CD4-positive, CD25-positive, alpha-beta regulatory T cell (primary cell): ENCODE measurements at regions not wholly inside any gene's neighbourhood (a gene's known extent, or its start where the extent isn't known, plus 50 kb on each side); places are given as distances from the start of the nearest gene placed in this dataset.

Experiments
- ATAC-seq, 2 donors: fragments of 150-1000 bp; cut with Tn5 transposase; one replicate each; pipeline ENCODE4 v1.10.0; 2021; ENCODE audit warnings: low read depth in 2 of 2, moderate number of reproducible peaks in 2 of 2, moderate library complexity in 1 of 2
- DNase-seq, 3 donors: peaks; one replicate each; pipeline versions ENCODE4 v3.0.0 to v3.0.0-alpha.2; 2012 to 2022; ENCODE audit warnings: mixed read lengths in 1 of 3
- H3K27ac ChIP-seq: one replicate; pipeline ENCODE4 v1.7.0; 2013; ENCODE audit warnings: mild to moderate bottlenecking, low read length; ENCODE audit not compliant: insufficient read depth, poor library complexity, severe bottlenecking
- H3K27me3 ChIP-seq: one replicate; pipeline ENCODE4 v1.7.0; 2013; ENCODE audit warnings: low read length; ENCODE audit not compliant: control insufficient read depth, insufficient read depth
- H3K36me3 ChIP-seq: one replicate; pipeline ENCODE4 v1.7.0; 2013; ENCODE audit warnings: mild to moderate bottlenecking, low read length, moderate library complexity; ENCODE audit not compliant: control insufficient read depth, insufficient read depth
- H3K4me1 ChIP-seq: 2 replicates; pipeline ENCODE4 v1.7.0; 2013; ENCODE audit warnings: mild to moderate bottlenecking, low read length; ENCODE audit not compliant: insufficient read depth, control insufficient read depth, poor library complexity, severe bottlenecking
- H3K4me3 ChIP-seq: one replicate; pipeline ENCODE4 v1.7.0; 2013; ENCODE audit warnings: low read depth, mild to moderate bottlenecking, low read length, moderate library complexity
- H3K9me3 ChIP-seq, 2 experiments: 1 replicate in 1 of 2; 2 replicates in 1 of 2; pipeline ENCODE4 v1.7.0; 2013; ENCODE audit warnings: low read length in 2 of 2, mild to moderate bottlenecking in 1 of 2, moderate library complexity in 1 of 2; ENCODE audit not compliant: control insufficient read depth in 2 of 2
- H3K27ac Mint-ChIP-seq, 3 donors: one replicate each; pipeline ENCODE4 v1.8.0; 2020 to 2022; ENCODE audit warnings: mild to moderate bottlenecking in 3 of 3, mixed read lengths in 3 of 3, moderate library complexity in 2 of 3
- H3K27me3 Mint-ChIP-seq: one replicate; pipeline ENCODE4 v1.8.0; 2022; ENCODE audit warnings: mild to moderate bottlenecking, mixed read lengths
- H3K36me3 Mint-ChIP-seq: one replicate; pipeline ENCODE4 v1.8.0; 2020; ENCODE audit warnings: mixed read lengths
- H3K4me1 Mint-ChIP-seq, 4 donors: one replicate each; pipeline ENCODE4 v1.8.0; 2020 to 2022; ENCODE audit warnings: mixed read lengths in 4 of 4, mild to moderate bottlenecking in 1 of 4
- H3K4me3 Mint-ChIP-seq, 4 donors: one replicate each; pipeline ENCODE4 v1.8.0; 2020 to 2022; ENCODE audit warnings: mild to moderate bottlenecking in 4 of 4, mixed read lengths in 4 of 4, moderate library complexity in 3 of 4
- H3K9me3 Mint-ChIP-seq, 7 donors: one replicate each; pipeline ENCODE4 v1.8.0; 2020 to 2022; ENCODE audit warnings: mixed read lengths in 7 of 7, mild to moderate bottlenecking in 3 of 7, moderate library complexity in 2 of 7

GRCh38 chr18:47549021-47549540 lies 297.6 kb upstream of the SKOR2 start:
- Mint-ChIP-seq H3K4me1 (no peaks in the 10 kb centered on the region), H3K9me3 (no peaks in the 10 kb centered on the region), H3K27ac (no peak overlapping the region), H3K27me3 (no peaks in the 10 kb centered on the region), H3K36me3 (no peaks in the 10 kb centered on the region), H3K4me3 (no peak overlapping the region)
- ATAC-seq (no peak), DNase-seq (no peak)
- no peaks in the 10 kb centered on the region for H3K4me1 ChIP-seq
- H3K27me3 ChIP-seq = no peaks in the 10 kb centered on the region
- H3K4me3 ChIP-seq = no peak overlapping the region
- no peaks in the 10 kb centered on the region for H3K9me3 ChIP-seq
- no peak overlapping the region for H3K27ac ChIP-seq
- H3K36me3 ChIP-seq = no peaks in the 10 kb centered on the region

GRCh38 chr18:47547539-47548202 lies 296.2 kb upstream of the SKOR2 start:
- Histone ChIP-seq H3K36me3 (no peaks in the 10 kb centered on the region), H3K27ac (no peak overlapping the region), H3K4me3 (no peak overlapping the region), H3K4me1 (no peaks in the 10 kb centered on the region), H3K9me3 (no peaks in the 10 kb centered on the region), H3K27me3 (no peaks in the 10 kb centered on the region)
- Mint-ChIP-seq H3K4me3 (no peak overlapping the region), H3K27ac (no peak overlapping the region), H3K9me3 (no peaks in the 10 kb centered on the region), H3K27me3 (no peaks in the 10 kb centered on the region), H3K4me1 (no peaks in the 10 kb centered on the region), H3K36me3 (no peaks in the 10 kb centered on the region)
- no peak for DNase-seq
- no peak for ATAC-seq

- no peaks in the 10 kb centered on the region for H3K27me3 ChIP-seq
- Mint-ChIP-seq H3K4me3 (no peak overlapping the region), H3K9me3 (peaks cover 0 to 3% (median 0%) of the 10 kb centered on the region in 7 donors), H3K36me3 (no peaks in the 10 kb centered on the region), H3K27ac (no peak overlapping the region), H3K27me3 (no peaks in the 10 kb centered on the region), H3K4me1 (no peaks in the 10 kb centered on the region)
- DNase-seq = no peak
- ATAC-seq = no peak
- no peaks in the 10 kb centered on the region for H3K36me3 ChIP-seq
- no peak overlapping the region for H3K4me3 ChIP-seq
- H3K27ac ChIP-seq = no peak overlapping the region
- H3K9me3 ChIP-seq = no peaks in the 10 kb centered on the region
- H3K4me1 ChIP-seq = no peaks in the 10 kb centered on the region
These were observed 294.2 kb upstream of the SKOR2 start for GRCh38 chr18:47545613-47546012.

DNA sequence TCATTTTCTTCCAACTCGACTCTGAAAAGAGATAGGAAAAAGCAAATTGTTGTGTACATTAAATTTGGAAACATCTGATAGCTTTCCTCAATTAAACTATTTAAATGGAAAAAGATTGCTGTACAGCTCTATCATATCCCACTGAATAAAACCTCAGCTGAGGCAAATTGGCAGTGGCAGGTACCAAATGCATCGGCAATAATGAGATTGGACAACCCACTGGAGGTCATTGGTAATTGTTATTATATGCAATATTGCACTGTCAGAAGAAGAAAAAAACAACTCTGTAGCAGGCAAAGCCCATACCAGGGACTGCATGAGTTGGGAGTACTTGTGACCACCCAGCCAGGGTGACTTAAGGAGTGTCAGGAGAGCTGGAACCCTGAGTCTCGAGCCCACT lies 291.6 kb upstream of the SKOR2 start:
- Histone ChIP-seq H3K9me3 (no peaks in the 10 kb centered on the region), H3K36me3 (no peaks in the 10 kb centered on the region), H3K27ac (no peak overlapping the region), H3K4me1 (no peaks in the 10 kb centered on the region), H3K27me3 (no peaks in the 10 kb centered on the region), H3K4me3 (no peak overlapping the region)
- H3K27ac Mint-ChIP-seq = no peak overlapping the region
- H3K27me3 Mint-ChIP-seq = no peaks in the 10 kb centered on the region
- no peak for ATAC-seq
- H3K36me3 Mint-ChIP-seq = no peaks in the 10 kb centered on the region
- no peak overlapping the region for H3K4me3 Mint-ChIP-seq
- H3K9me3 Mint-ChIP-seq = peaks cover 0 to 3% (median 0%) of the 10 kb centered on the region in 7 donors
- no peaks in the 10 kb centered on the region for H3K4me1 Mint-ChIP-seq
- DNase-seq = no peak

DNA sequence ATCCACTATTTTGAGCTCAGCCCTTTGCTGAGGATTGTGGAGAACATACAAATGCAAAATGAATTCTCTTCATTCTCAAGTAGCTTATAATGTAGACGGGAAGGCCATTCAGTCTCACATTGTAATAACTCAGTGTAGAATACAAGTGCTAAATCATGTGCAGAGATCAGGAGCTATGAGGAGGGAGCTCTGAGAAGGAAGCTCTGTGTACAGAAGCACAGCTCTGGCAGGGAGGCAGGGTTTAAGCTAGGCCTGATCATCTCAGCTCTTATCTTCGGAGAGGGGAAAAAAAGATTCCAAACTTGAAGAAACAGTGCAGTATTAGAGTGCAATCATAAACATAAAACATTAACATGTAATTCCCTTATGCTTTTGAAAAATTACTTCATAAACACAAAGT lies 291.1 kb upstream of the SKOR2 start:
- Mint-ChIP-seq H3K36me3 (no peaks in the 10 kb centered on the region), H3K4me3 (no peak overlapping the region), H3K27ac (no peak overlapping the region), H3K9me3 (peaks cover 0 to 3% (median 0%) of the 10 kb centered on the region in 7 donors), H3K27me3 (no peaks in the 10 kb centered on the region), H3K4me1 (no peaks in the 10 kb centered on the region)
- Histone ChIP-seq H3K27ac (no peak overlapping the region), H3K27me3 (no peaks in the 10 kb centered on the region), H3K4me3 (no peak overlapping the region), H3K36me3 (no peaks in the 10 kb centered on the region), H3K9me3 (no peaks in the 10 kb centered on the region), H3K4me1 (no peaks in the 10 kb centered on the region)
- ATAC-seq (no peak), DNase-seq (no peak)

DNA sequence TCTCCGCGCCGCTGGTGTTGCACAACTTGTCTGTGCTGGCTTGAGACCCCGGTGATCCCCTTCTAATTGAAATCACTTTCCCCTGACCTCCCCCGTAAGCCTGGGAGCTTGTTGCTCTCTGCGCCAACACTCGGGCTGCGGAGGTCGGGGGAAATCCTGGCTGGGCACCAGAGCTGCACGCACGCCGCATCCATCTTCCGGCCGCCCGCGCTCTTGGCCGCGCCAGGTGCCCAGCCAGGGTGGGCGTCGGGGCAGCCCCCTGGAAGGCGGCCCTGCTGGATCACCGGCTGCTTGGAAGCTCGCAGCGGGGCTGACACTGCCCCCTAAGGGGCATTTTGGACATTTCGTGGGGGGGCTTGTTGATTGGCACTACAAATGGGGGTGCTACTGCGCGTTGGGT lies 280.3 kb upstream of the SKOR2 start:
- Histone ChIP-seq H3K27me3 (peaks cover 8% of the 10 kb centered on the region), H3K36me3 (no peaks in the 10 kb centered on the region), H3K4me3 (no peak overlapping the region), H3K27ac (no peak overlapping the region), H3K4me1 (no peaks in the 10 kb centered on the region), H3K9me3 (no peaks in the 10 kb centered on the region)
- ATAC-seq (no peak), DNase-seq (no peak)
- Mint-ChIP-seq H3K36me3 (no peaks in the 10 kb centered on the region), H3K9me3 (no peaks in the 10 kb centered on the region), H3K4me3 (no peak overlapping the region), H3K27me3 (peaks cover 7% of the 10 kb centered on the region), H3K27ac (no peak overlapping the region), H3K4me1 (no peaks in the 10 kb centered on the region)

GRCh38 chr18:47530695-47531094 lies 279.2 kb upstream of the SKOR2 start:
- no peak overlapping the region for H3K4me3 ChIP-seq
- no peaks in the 10 kb centered on the region for H3K9me3 ChIP-seq
- H3K27me3 ChIP-seq = peaks cover 8% of the 10 kb centered on the region
- no peaks in the 10 kb centered on the region for H3K4me1 ChIP-seq
- no peak overlapping the region for H3K27ac ChIP-seq
- Mint-ChIP-seq H3K4me1 (no peaks in the 10 kb centered on the region), H3K4me3 (no peak overlapping the region), H3K27ac (no peak overlapping the region), H3K36me3 (no peaks in the 10 kb centered on the region), H3K9me3 (no peaks in the 10 kb centered on the region), H3K27me3 (peaks cover 7% of the 10 kb centered on the region)
- ATAC-seq (no peak), DNase-seq (no peak)
- H3K36me3 ChIP-seq = no peaks in the 10 kb centered on the region

DNA sequence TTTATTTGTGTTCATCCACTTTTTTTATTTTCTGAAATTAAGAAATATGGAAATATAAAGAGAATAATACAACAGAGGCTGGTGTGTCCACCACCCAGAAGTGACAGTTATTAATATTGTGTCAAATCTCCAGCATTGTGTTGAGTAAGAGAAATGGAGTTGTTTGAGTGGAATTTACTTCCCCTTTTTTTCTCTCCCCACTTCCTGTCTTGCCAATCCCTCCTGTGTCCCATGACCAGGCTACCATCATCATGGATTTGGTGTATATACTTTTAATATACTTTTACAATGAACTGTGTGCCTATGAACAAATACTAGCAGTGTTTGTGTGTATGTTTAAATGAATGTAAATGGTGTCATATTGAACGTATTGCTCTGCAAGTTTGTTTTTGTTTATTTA lies 276.9 kb upstream of the SKOR2 start:
- H3K36me3 ChIP-seq = no peaks in the 10 kb centered on the region
- Mint-ChIP-seq H3K27me3 (peaks cover 7% of the 10 kb centered on the region), H3K27ac (no peak overlapping the region), H3K36me3 (no peaks in the 10 kb centered on the region), H3K4me3 (no peak overlapping the region), H3K9me3 (peaks cover 0 to 1% (median 0%) of the 10 kb centered on the region in 7 donors), H3K4me1 (no peaks in the 10 kb centered on the region)
- DNase-seq (no peak), ATAC-seq (no peak)
- H3K27ac ChIP-seq = no peak overlapping the region
- H3K4me3 ChIP-seq = no peak overlapping the region
- no peaks in the 10 kb centered on the region for H3K9me3 ChIP-seq
- H3K27me3 ChIP-seq = peaks cover 8% of the 10 kb centered on the region
- H3K4me1 ChIP-seq = no peaks in the 10 kb centered on the region
